Fibroblast of the aortic adventitia (primary cell): ENCODE measurements at regions not wholly inside any gene's neighbourhood (a gene's known extent, or its start where the extent isn't known, plus 50 kb on each side); places are given as distances from the start of the nearest gene placed in this dataset.
A peak's percentile ranks its signal among the peaks of the same experiment; 100 is the strongest.

Experiments
- DNase-seq: peaks from one replicate; pipeline ENCODE4 v3.0.0-alpha.2; 2010; ENCODE audit warnings: low read depth
- H3K4me3 ChIP-seq: 2 replicates; pipeline ENCODE4 v1.5.1; 2011; ENCODE audit warnings: low read depth, mild to moderate bottlenecking, control low read depth, low read length, moderate library complexity
- TF ChIP-seq, protein P1 (sequence below): IDR thresholded peaks from 2 replicates; pipeline ENCODE4 v1.5.1; 2011; ENCODE audit warnings: mild to moderate bottlenecking, low read length, control low read depth, inconsistent platforms; ENCODE audit not compliant: insufficient read depth

DNA sequence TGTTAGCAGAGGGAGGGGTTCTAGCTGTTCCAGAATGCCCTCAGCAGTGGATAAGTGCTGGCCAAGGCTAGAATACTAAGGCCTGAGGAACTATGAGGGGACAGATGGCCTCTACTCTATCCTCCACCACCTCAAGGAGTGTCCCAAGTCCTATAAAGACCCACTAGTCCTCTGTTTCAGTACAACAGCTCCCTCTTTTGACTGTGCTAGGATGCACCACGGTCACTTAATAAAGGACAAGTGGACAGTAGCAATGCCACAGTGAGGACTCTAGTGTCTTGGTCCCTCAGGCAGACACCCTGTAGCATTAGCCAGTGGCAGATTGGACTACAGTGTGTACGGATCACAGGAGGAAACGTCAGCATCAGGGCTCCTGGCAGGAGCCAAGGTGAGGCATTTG, 171.8 kb upstream of the PROK2 start:
- TF ChIP-seq, protein P1, sequence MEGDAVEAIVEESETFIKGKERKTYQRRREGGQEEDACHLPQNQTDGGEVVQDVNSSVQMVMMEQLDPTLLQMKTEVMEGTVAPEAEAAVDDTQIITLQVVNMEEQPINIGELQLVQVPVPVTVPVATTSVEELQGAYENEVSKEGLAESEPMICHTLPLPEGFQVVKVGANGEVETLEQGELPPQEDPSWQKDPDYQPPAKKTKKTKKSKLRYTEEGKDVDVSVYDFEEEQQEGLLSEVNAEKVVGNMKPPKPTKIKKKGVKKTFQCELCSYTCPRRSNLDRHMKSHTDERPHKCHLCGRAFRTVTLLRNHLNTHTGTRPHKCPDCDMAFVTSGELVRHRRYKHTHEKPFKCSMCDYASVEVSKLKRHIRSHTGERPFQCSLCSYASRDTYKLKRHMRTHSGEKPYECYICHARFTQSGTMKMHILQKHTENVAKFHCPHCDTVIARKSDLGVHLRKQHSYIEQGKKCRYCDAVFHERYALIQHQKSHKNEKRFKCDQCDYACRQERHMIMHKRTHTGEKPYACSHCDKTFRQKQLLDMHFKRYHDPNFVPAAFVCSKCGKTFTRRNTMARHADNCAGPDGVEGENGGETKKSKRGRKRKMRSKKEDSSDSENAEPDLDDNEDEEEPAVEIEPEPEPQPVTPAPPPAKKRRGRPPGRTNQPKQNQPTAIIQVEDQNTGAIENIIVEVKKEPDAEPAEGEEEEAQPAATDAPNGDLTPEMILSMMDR: no peak
- H3K4me3 ChIP-seq: no peak overlapping the region
- DNase-seq: no peak

DNA sequence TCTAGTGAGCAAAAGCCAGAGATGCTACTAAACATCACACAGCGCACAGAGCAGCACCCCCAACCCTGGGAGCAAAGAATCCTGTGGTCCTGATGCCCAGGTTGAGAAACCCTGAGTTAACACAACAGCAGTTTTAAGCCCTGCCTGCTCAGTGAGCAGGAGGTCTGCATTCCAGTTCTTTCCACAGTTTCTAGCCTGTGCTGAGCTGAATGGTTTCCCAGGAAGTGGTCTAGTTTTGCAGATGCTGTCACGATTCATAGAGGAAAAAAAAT, 171.1 kb upstream of the PROK2 start:
- no peak for DNase-seq
- no peak overlapping the region for H3K4me3 ChIP-seq
- TF ChIP-seq, protein P1: no peak

DNA sequence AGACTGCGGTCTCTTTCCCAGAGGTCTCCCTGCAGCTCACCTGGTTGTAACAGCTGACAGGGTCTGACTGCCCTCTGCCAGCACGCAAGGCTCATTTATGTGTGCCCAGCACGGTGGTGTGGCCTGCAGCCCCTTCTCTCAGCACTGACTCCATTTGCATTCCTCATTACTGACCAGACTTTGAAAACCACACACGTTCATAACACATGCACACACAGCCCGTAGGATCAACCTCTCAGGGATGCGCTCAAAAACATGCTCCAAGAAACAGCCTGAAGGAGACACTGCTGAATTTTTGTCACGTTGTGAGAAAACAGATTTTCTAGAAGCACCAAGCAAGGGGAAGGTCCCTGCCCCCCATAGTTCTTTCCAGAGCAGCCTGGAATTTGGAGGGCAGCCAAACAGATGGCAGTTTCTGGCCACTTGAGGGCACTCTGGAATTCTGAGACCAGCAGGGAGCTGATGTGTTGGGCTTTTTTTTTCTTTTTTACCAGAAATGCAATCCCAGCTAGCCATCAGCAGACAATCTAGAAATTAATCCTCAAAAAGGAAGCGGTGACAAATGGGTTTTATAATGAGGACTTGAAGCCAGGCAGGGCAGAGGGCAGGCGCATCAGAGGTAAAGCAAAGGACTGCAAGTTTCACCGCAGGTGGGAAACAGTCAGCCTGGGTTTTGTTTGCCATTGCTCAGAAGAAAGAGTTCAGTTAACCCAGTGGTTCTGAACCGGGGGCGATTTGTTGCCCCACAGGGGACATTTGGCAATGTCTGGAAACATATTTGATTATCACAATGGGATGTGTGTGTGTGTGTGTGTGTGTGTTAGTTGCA, 170.5 kb upstream of the PROK2 start:
- H3K4me3 ChIP-seq: no peak overlapping the region
- peak; percentile 87 for DNase-seq
- TF ChIP-seq, protein P1: peak; percentile 79

DNA sequence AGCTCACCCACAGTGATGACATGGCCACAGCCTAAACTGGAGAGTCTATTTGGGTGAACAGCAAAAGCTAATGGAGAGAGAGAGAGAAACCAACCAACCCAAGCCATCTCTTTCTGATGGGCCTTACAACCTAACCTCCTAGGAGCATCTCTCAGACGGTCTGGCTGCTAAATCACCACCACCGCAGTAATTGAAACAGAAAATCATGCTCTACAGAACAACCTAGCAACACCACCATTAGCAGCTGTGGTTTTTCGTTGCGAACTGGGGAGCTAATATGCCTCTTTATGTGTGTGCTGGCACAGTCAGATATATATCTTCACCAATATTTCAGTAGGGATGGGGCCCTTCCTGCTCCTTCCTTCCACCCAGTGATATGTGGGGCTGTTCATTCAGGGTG, 166.9 kb upstream of the PROK2 start:
- TF ChIP-seq, protein P1: no peak
- H3K4me3 ChIP-seq: no peak overlapping the region
- no peak for DNase-seq

DNA sequence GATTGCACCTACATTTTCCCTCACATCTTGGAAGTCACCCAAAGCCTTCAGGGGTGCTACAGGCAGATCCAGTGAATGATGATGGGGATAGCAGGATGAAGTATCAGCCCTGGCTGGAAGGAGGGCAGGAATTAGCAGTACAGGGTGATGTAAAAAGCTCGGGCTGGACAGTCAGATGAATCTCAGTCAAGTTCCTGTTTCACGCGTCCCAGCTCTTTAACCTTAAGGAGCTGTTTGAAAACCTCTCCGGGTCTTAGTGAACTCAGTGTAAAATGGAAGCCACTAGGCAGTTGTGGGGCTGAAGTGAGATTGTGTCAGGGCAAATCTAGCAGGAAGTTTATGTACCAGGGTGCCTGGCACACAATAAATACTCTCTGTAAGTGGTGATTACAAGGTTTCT, 166.4 kb upstream of the PROK2 start:
- TF ChIP-seq, protein P1: no peak
- no peak overlapping the region for H3K4me3 ChIP-seq
- no peak for DNase-seq

DNA sequence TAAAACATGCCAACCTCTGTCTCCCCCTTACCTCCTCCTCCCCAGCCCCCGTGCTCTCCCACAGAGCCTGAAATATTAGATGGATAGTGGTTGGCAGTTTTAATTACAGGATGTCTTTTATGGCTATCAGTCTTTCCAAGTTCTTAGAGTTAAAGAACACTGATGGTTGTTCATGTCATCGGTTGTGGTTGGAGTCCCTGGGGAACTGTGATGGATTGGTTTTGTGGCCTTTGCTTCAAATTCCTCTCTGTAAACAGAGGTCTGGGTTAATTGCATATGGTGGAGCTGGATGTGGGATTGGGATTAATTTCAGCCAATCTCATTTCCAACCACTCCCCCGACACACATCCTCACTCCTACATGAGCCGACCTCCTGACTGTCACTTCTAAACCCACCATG, 164.5 kb upstream of the PROK2 start:
- no peak overlapping the region for H3K4me3 ChIP-seq
- DNase-seq: no peak
- TF ChIP-seq, protein P1: no peak
